Ovary (tissue), 3 donors: ENCODE measurements at regions not wholly inside any gene's neighbourhood (a gene's known extent, or its start where the extent isn't known, plus 50 kb on each side); places are given as distances from the start of the nearest gene placed in this dataset.

ENCODE experiments used
- EP300 ChIP-seq: sonication (generic); formaldehyde crosslinking; IDR thresholded peaks from one replicate; pipeline ENCODE4 v1.6.1; 2017; ENCODE audit warnings: antibody characterized with exemption
- POLR2A ChIP-seq: fragments of 450-650 bp; IDR thresholded peaks from one replicate; pipeline ENCODE4 v1.6.1; 2017; ENCODE audit warnings: antibody characterized with exemption, mild to moderate bottlenecking, moderate library complexity
- TF ChIP-seq, protein P1 (sequence below), 3 donors: fragments of 450-650 bp in 2 of 3; fragments of 200-600 bp in 1 of 3; IDR thresholded peaks; one replicate each; pipeline versions ENCODE4 v1.5.1 to v1.8.0; 2016 to 2022; ENCODE audit warnings: antibody characterized with exemption in 3 of 3, mild to moderate bottlenecking in 1 of 3
- donor health status: DM: no; HTN: no; CAD: no.

DNA sequence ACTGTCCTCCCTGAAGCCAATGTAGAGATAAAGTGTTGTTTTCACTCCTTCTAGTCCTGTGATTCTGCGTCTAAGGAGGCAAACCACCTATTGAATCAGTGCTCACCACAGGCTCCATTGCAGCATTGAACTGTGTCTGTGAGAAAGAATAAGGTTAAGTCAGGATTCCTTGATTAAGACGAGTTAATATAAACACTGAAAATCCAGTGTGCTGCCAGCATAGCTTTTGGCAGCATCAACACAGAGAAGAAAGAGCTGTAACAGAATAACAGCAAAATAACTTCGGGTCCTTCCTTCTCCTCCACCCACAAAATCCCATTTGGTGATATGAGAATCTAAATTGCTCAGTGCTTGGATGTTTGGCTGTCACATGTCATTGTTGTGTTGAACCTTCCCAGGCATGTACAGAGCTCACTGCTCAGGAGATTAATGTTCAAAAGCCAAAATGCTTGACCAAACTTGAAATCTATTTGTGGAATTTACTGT lies 185.2 kb upstream of the DDI1 start:
- no peak for TF ChIP-seq EP300
- TF ChIP-seq, protein P1, sequence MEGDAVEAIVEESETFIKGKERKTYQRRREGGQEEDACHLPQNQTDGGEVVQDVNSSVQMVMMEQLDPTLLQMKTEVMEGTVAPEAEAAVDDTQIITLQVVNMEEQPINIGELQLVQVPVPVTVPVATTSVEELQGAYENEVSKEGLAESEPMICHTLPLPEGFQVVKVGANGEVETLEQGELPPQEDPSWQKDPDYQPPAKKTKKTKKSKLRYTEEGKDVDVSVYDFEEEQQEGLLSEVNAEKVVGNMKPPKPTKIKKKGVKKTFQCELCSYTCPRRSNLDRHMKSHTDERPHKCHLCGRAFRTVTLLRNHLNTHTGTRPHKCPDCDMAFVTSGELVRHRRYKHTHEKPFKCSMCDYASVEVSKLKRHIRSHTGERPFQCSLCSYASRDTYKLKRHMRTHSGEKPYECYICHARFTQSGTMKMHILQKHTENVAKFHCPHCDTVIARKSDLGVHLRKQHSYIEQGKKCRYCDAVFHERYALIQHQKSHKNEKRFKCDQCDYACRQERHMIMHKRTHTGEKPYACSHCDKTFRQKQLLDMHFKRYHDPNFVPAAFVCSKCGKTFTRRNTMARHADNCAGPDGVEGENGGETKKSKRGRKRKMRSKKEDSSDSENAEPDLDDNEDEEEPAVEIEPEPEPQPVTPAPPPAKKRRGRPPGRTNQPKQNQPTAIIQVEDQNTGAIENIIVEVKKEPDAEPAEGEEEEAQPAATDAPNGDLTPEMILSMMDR (IDR thresholded peaks at IDR 0.05): no peak
- TF ChIP-seq POLR2A: no peak
